ENCODE measurements at regions not wholly inside any gene's neighbourhood (a gene's known extent, or its start where the extent isn't known, plus 50 kb on each side); places are given as distances from the start of the nearest gene placed in this dataset.

- TF ChIP-seq EZH2 (IDR thresholded peaks at IDR 0.05; ENCODE audit: low read depth, unreplicated experiment) (no peak), NANOG (IDR thresholded peaks at IDR 0.05; ENCODE audit: borderline replicate concordance) (no peak), ZNF114 (CRISPR knock-in tag; IDR thresholded peaks at IDR 0.05) (no peak)
Observed at GRCh38 chr1:101101360-101101759, 75.8 kb upstream of the DPH5 start (continued).

DNA sequence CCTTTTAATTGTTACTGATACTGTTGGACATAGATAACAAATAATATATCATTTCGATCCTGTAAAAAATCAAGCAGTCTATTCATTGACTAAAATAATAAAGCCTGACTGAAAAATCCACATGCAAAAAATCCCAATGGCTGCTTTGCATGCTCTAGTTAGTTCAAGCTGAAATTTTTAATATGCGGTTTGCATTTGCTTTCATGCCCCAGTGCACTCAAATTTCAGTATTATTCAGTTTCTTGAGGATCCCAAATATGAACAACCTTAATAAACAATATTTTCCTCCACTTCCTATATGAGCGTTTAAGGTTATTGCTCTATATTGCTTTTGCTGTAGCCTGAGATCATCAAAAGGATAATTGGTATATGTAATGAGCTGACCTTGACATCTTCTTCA, 75.1 kb upstream of the DPH5 start:
- H3K79me2 ChIP-seq (replicated peaks; ENCODE audit: insufficient read depth) = no peaks in the 10 kb centered on the region
- no peak overlapping the region for H3K4me3 ChIP-seq
- H3K4me2 ChIP-seq = no peak overlapping the region
- Mint-ChIP-seq H3K4me3 (no peak overlapping the region), H3K27me3 (ENCODE audit: insufficient read depth, low read depth, poor library complexity) (peaks cover 3% of the 10 kb centered on the region), H3K4me1 (0 out of 3 replicates have a peak, but pooled peaks cover 3% of the 10 kb centered on the region), H3K9me3 (no peaks in the 10 kb centered on the region), H3K36me3 (ENCODE audit: low read depth) (no peaks in the 10 kb centered on the region), H3K27ac (no peak overlapping the region)
- TF ChIP-seq EZH2 (IDR thresholded peaks at IDR 0.05; ENCODE audit: low read depth, unreplicated experiment) (no peak), CTCF (conservative IDR thresholded peaks at IDR 0.05; ENCODE audit: low read depth in 2 of 2) (no peak), ETS1 (IDR thresholded peaks at IDR 0.05) (no peak), EZH2phosphoT487 (IDR thresholded peaks at IDR 0.05; ENCODE audit: unreplicated experiment) (no peak)
- H3K36me3 ChIP-seq (ENCODE audit: insufficient read depth) = no peaks in the 10 kb centered on the region
- no peak overlapping the region for H3K27ac ChIP-seq (ENCODE audit: low read depth)
- H3F3A ChIP-seq (replicated peaks; ENCODE audit: low read depth) = no peaks in the 10 kb centered on the region
- no peaks in the 10 kb centered on the region for H3K4me1 ChIP-seq (ENCODE audit: insufficient read depth)
- H4K20me1 ChIP-seq (replicated peaks; ENCODE audit: insufficient read depth) = no peaks in the 10 kb centered on the region
- H2AFZ ChIP-seq = no peak overlapping the region
- no peak for ATAC-seq
- no peak for DNase-seq (ENCODE audit: low spot score)
- no peaks in the 10 kb centered on the region for H3K9me2 ChIP-seq (ENCODE audit: insufficient read depth)
- H3K27me3 ChIP-seq (ENCODE audit: insufficient read depth) = no peaks in the 10 kb centered on the region

DNA sequence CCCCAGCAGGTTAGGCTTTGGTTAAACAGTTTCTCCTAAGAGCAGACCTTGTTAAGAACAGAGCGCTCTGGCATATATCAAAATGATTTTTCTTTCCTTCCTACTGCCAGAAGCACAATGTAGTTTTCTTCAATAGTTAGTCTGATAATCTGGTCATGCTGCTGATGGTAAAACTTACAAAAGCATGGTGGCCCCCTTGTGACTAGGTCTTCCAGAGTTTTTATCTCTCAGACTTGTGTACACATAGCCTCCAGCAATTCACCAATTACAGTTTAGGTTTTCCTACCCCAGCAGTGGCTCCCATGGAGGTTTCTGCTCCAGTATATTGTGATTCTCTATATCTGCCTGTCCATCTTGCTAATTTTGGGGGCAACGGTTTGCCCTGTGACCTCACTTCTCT, 73.3 kb upstream of the DPH5 start:
- ATAC-seq = no peak
- H3K36me3 Mint-ChIP-seq (ENCODE audit: low read depth) = no peaks in the 10 kb centered on the region
- H3K4me2 ChIP-seq = no peak overlapping the region
- TF ChIP-seq CTCF (conservative IDR thresholded peaks at IDR 0.05; ENCODE audit: low read depth in 2 of 2) = no peak
- TF ChIP-seq ZNF462 (CRISPR knock-in tag; IDR thresholded peaks at IDR 0.05) = no peak
- no peak for TF ChIP-seq NANOG (IDR thresholded peaks at IDR 0.05; ENCODE audit: borderline replicate concordance)
- TF ChIP-seq ZNF114 (CRISPR knock-in tag; IDR thresholded peaks at IDR 0.05) = no peak
- TF ChIP-seq ZNF331 (CRISPR knock-in tag; IDR thresholded peaks at IDR 0.05; ENCODE audit: low read depth) = no peak
- no peak for TF ChIP-seq STAT1 (IDR thresholded peaks at IDR 0.05; ENCODE audit: unreplicated experiment)

More for the DNA sequence above, 73.3 kb upstream of the DPH5 start:
- Mint-ChIP-seq H3K27me3 (ENCODE audit: insufficient read depth, low read depth, poor library complexity) (peaks cover 3% of the 10 kb centered on the region), H3K4me3 (no peak overlapping the region), H3K9me3 (no peaks in the 10 kb centered on the region), H3K27ac (no peak overlapping the region), H3K4me1 (0 out of 3 replicates have a peak, but pooled peaks cover 3% of the 10 kb centered on the region)
- Histone ChIP-seq H3K79me2 (replicated peaks; ENCODE audit: insufficient read depth) (no peaks in the 10 kb centered on the region), H3K27me3 (ENCODE audit: insufficient read depth) (no peaks in the 10 kb centered on the region), H3K4me1 (ENCODE audit: insufficient read depth) (no peaks in the 10 kb centered on the region), H2AFZ (no peak overlapping the region), H3K27ac (ENCODE audit: low read depth) (no peak overlapping the region), H3K4me3 (no peak overlapping the region), H4K20me1 (replicated peaks; ENCODE audit: insufficient read depth) (no peaks in the 10 kb centered on the region), H3F3A (replicated peaks; ENCODE audit: low read depth) (no peaks in the 10 kb centered on the region), H3K9me2 (ENCODE audit: insufficient read depth) (no peaks in the 10 kb centered on the region), H3K36me3 (ENCODE audit: insufficient read depth) (no peaks in the 10 kb centered on the region)
- DNase-seq (ENCODE audit: low spot score) = no peak

Data from GM23338 (cell line).